ENCODE measurements at regions not wholly inside any gene's neighbourhood (a gene's known extent, or its start where the extent isn't known, plus 50 kb on each side); places are given as distances from the start of the nearest gene placed in this dataset.

GRCh38 chr2:235244255-235245220, 249.3 kb upstream of the AGAP1 start (continued):
- no peak for TF ChIP-seq ZNF266 (tag by site-specific recombination; IDR thresholded peaks at IDR 0.05; ENCODE audit: low read depth)
- TF ChIP-seq, protein P1, sequence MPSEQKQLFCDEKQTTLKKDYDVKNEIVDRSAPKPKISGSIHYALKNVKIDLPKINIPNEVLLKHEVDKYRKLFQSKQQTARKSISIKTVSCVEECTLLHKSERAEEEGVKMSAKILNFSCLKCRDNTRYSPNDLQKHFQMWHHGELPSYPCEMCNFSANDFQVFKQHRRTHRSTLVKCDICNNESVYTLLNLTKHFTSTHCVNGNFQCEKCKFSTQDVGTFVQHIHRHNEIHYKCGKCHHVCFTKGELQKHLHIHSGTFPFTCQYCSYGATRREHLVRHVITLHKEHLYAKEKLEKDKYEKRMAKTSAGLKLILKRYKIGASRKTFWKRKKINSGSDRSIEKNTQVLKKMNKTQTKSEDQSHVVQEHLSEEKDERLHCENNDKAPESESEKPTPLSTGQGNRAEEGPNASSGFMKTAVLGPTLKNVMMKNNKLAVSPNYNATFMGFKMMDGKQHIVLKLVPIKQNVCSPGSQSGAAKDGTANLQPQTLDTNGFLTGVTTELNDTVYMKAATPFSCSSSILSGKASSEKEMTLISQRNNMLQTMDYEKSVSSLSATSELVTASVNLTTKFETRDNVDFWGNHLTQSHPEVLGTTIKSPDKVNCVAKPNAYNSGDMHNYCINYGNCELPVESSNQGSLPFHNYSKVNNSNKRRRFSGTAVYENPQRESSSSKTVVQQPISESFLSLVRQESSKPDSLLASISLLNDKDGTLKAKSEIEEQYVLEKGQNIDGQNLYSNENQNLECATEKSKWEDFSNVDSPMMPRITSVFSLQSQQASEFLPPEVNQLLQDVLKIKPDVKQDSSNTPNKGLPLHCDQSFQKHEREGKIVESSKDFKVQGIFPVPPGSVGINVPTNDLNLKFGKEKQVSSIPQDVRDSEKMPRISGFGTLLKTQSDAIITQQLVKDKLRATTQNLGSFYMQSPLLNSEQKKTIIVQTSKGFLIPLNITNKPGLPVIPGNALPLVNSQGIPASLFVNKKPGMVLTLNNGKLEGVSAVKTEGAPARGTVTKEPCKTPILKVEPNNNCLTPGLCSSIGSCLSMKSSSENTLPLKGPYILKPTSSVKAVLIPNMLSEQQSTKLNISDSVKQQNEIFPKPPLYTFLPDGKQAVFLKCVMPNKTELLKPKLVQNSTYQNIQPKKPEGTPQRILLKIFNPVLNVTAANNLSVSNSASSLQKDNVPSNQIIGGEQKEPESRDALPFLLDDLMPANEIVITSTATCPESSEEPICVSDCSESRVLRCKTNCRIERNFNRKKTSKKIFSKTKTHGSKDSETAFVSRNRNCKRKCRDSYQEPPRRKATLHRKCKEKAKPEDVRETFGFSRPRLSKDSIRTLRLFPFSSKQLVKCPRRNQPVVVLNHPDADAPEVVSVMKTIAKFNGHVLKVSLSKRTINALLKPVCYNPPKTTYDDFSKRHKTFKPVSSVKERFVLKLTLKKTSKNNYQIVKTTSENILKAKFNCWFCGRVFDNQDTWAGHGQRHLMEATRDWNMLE (tag by site-specific recombination; conservative IDR thresholded peaks at IDR 0.05; ENCODE audit: low read depth): 0 out of 2 replicates have a peak, but pooled peaks have one; percentile 18
- no peak for TF ChIP-seq ZNF707 (tag by site-specific recombination; IDR thresholded peaks at IDR 0.05)
- no peak for TF ChIP-seq ZNF561 (tag by site-specific recombination; IDR thresholded peaks at IDR 0.05; ENCODE audit: borderline replicate concordance)
- no peak for TF ChIP-seq ZNF626 (tag by site-specific recombination; IDR thresholded peaks at IDR 0.05)
- TF ChIP-seq, protein P2, sequence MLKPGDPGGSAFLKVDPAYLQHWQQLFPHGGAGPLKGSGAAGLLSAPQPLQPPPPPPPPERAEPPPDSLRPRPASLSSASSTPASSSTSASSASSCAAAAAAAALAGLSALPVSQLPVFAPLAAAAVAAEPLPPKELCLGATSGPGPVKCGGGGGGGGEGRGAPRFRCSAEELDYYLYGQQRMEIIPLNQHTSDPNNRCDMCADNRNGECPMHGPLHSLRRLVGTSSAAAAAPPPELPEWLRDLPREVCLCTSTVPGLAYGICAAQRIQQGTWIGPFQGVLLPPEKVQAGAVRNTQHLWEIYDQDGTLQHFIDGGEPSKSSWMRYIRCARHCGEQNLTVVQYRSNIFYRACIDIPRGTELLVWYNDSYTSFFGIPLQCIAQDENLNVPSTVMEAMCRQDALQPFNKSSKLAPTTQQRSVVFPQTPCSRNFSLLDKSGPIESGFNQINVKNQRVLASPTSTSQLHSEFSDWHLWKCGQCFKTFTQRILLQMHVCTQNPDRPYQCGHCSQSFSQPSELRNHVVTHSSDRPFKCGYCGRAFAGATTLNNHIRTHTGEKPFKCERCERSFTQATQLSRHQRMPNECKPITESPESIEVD (tag by site-specific recombination; IDR thresholded peaks at IDR 0.05): 0 out of 2 replicates have a peak, but pooled peaks have one; percentile 20
- peak; percentile 93 for TF ChIP-seq ZBTB21 (tag by site-specific recombination; IDR thresholded peaks at IDR 0.05)
- no peak for TF ChIP-seq KLF7 (tag by site-specific recombination; IDR thresholded peaks at IDR 0.05; ENCODE audit: borderline replicate concordance)
- no peak for TF ChIP-seq ELK4 (IDR thresholded peaks at IDR 0.05; ENCODE audit: borderline replicate concordance, low read depth, low read length)
- TF ChIP-seq ZNF660 (tag by site-specific recombination; IDR thresholded peaks at IDR 0.05): 0 out of 2 replicates have a peak, but pooled peaks have one; percentile 20
- no peak for TF ChIP-seq ZNF23 (tag by site-specific recombination; IDR thresholded peaks at IDR 0.05; ENCODE audit: borderline replicate concordance)
- TF ChIP-seq ZNF366 (tag by site-specific recombination; conservative IDR thresholded peaks at IDR 0.05): peak; percentile 48; the same call in 1 of the 2 replicates
- TF ChIP-seq, protein P3, sequence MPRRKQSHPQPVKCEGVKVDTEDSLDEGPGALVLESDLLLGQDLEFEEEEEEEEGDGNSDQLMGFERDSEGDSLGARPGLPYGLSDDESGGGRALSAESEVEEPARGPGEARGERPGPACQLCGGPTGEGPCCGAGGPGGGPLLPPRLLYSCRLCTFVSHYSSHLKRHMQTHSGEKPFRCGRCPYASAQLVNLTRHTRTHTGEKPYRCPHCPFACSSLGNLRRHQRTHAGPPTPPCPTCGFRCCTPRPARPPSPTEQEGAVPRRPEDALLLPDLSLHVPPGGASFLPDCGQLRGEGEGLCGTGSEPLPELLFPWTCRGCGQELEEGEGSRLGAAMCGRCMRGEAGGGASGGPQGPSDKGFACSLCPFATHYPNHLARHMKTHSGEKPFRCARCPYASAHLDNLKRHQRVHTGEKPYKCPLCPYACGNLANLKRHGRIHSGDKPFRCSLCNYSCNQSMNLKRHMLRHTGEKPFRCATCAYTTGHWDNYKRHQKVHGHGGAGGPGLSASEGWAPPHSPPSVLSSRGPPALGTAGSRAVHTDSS (tag by site-specific recombination; IDR thresholded peaks at IDR 0.05): no peak
- no peak for TF ChIP-seq ZNF354C (tag by site-specific recombination; IDR thresholded peaks at IDR 0.05; ENCODE audit: borderline replicate concordance, low read depth)
- peak; percentile 37 for TF ChIP-seq ZNF335 (tag by site-specific recombination; conservative IDR thresholded peaks at IDR 0.05)
- TF ChIP-seq KLF1 (tag by site-specific recombination; IDR thresholded peaks at IDR 0.05): no peak
- TF ChIP-seq SALL2 (tag by site-specific recombination; IDR thresholded peaks at IDR 0.05; ENCODE audit: borderline replicate concordance): no peak
- TF ChIP-seq, protein P4, sequence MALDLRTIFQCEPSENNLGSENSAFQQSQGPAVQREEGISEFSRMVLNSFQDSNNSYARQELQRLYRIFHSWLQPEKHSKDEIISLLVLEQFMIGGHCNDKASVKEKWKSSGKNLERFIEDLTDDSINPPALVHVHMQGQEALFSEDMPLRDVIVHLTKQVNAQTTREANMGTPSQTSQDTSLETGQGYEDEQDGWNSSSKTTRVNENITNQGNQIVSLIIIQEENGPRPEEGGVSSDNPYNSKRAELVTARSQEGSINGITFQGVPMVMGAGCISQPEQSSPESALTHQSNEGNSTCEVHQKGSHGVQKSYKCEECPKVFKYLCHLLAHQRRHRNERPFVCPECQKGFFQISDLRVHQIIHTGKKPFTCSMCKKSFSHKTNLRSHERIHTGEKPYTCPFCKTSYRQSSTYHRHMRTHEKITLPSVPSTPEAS (tag by site-specific recombination; IDR thresholded peaks at IDR 0.05): no peak
- TF ChIP-seq ZSCAN16 (tag by site-specific recombination; IDR thresholded peaks at IDR 0.05): no peak

All from HEK293 (cell line).